ENCODE measurements at regions not wholly inside any gene's neighbourhood (a gene's known extent, or its start where the extent isn't known, plus 50 kb on each side); places are given as distances from the start of the nearest gene placed in this dataset.

GRCh38 chr1:178629252-178630154, 95.5 kb upstream of the RALGPS2 start:
- Histone ChIP-seq H3K4me1 (no peaks in the 10 kb centered on the region), H3K9me3 (no peaks in the 10 kb centered on the region), H3K36me3 (no peaks in the 10 kb centered on the region), H3K27me3 (no peaks in the 10 kb centered on the region), H3K4me3 (no peak overlapping the region), H3K27ac (no peak overlapping the region)
- no peak for TF ChIP-seq CTCF (IDR thresholded peaks at IDR 0.05)
- no peak for DNase-seq (ENCODE audit: low spot score)

DNA sequence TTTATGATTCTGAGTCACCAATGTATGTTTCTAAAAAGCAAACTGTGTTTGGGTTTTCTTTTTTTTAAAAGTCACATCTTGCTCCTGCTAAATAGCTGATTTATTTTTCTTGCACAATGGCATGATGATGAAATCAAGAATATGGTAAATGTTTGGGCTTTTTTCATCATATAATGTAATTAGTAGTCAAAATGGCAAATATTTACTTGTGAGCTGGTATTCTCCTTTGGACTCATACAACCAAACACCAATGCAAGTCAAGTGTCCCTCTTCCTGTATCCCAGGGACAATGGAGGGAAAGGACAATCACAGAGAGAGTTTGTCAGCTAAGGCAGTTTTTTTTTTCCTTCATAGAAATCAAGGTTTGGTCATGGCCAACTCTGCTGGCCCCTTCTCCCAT, 94.6 kb upstream of the RALGPS2 start:
- TF ChIP-seq CTCF (IDR thresholded peaks at IDR 0.05), result no peak
- H3K36me3 ChIP-seq, result no peaks in the 10 kb centered on the region
- no peaks in the 10 kb centered on the region for H3K9me3 ChIP-seq
- no peak overlapping the region for H3K4me3 ChIP-seq
- no peak for DNase-seq (ENCODE audit: low spot score)
- no peaks in the 10 kb centered on the region for H3K27me3 ChIP-seq
- H3K27ac ChIP-seq, result no peak overlapping the region
- no peaks in the 10 kb centered on the region for H3K4me1 ChIP-seq

- no peaks in the 10 kb centered on the region for H3K4me1 ChIP-seq
- TF ChIP-seq CTCF (IDR thresholded peaks at IDR 0.05), result no peak
- H3K27me3 ChIP-seq, result no peaks in the 10 kb centered on the region
- no peaks in the 10 kb centered on the region for H3K9me3 ChIP-seq
- H3K27ac ChIP-seq, result no peak overlapping the region
- H3K36me3 ChIP-seq, result no peaks in the 10 kb centered on the region
- H3K4me3 ChIP-seq, result no peak overlapping the region
- no peak for DNase-seq (ENCODE audit: low spot score)
These were observed 92.4 kb upstream of the RALGPS2 start for GRCh38 chr1:178632653-178633052.

GRCh38 chr1:178633056-178633455, 92.0 kb upstream of the RALGPS2 start:
- Histone ChIP-seq H3K36me3 (no peaks in the 10 kb centered on the region), H3K27me3 (no peaks in the 10 kb centered on the region), H3K27ac (no peak overlapping the region), H3K9me3 (no peaks in the 10 kb centered on the region), H3K4me3 (no peak overlapping the region), H3K4me1 (no peaks in the 10 kb centered on the region)
- TF ChIP-seq CTCF (IDR thresholded peaks at IDR 0.05), result no peak
- no peak for DNase-seq (ENCODE audit: low spot score)

DNA sequence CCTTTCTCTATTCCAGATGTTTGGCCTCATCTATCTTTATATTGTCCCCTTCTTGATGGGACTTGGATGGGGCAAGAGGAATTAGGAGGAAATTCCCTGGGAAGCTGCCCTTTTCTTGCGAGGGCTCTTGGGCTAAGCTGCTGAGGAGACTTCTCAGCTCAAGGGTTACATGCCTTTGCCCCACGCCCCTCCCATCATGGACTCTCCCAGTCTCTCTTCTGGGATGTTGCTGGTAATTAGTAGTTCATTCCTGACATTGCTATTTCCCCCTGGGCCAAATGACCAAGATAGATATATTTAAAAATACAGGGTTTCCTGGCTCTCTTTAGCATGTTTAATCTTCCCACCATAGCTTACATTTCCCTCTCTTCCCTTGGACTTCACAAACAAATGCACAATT, 90.6 kb upstream of the RALGPS2 start:
- DNase-seq (ENCODE audit: low spot score), result no peak
- TF ChIP-seq CTCF (IDR thresholded peaks at IDR 0.05), result no peak
- Histone ChIP-seq H3K36me3 (no peaks in the 10 kb centered on the region), H3K4me1 (no peaks in the 10 kb centered on the region), H3K27ac (no peak overlapping the region), H3K4me3 (no peak overlapping the region), H3K27me3 (no peaks in the 10 kb centered on the region), H3K9me3 (no peaks in the 10 kb centered on the region)

DNA sequence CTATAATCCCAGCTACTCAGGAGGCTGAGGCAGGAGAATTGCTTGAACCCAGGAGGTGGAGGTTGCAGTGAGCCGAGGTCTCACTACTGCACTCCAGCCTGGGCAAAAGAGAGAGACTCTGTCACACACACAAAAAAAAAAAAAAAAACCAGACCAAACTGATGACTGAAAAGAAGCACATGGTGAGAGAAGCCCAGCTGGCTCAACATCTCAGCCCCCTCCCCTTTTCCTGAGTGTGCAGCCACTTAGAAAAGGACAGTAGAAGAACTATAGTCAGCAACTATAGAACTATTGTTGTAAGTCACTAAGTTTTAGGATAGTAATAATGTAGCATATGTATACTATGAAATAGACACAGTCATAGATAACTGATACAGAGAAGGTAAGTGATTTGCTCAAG, 87.2 kb upstream of the RALGPS2 start:
- no peaks in the 10 kb centered on the region for H3K9me3 ChIP-seq
- TF ChIP-seq CTCF (IDR thresholded peaks at IDR 0.05), result no peak

More for the DNA sequence above, 87.2 kb upstream of the RALGPS2 start:
- no peaks in the 10 kb centered on the region for H3K4me1 ChIP-seq
- H3K27ac ChIP-seq, result no peak overlapping the region
- H3K4me3 ChIP-seq, result no peak overlapping the region
- DNase-seq (ENCODE audit: low spot score), result no peak
- H3K36me3 ChIP-seq, result no peaks in the 10 kb centered on the region
- no peaks in the 10 kb centered on the region for H3K27me3 ChIP-seq

Data from right atrium auricular region (tissue), 2 donors.